A549 (cell line): ENCODE measurements at regions not wholly inside any gene's neighbourhood (a gene's known extent, or its start where the extent isn't known, plus 50 kb on each side); places are given as distances from the start of the nearest gene placed in this dataset.

Experiments
- BHLHE40 ChIP-seq: IDR thresholded peaks from 2 replicates; pipeline ENCODE4 v1.6.1; 2012; ENCODE audit warnings: low read depth, low read length, inconsistent platforms
- HOXA7 ChIP-seq: fragments of 250-450 bp; sonication (Bioruptor Pico); IDR thresholded peaks from 2 replicates; pipeline ENCODE4 v1.5.0; 2020; ENCODE audit warnings: mild to moderate bottlenecking, moderate library complexity
- JUN ChIP-seq, 2 experiments: fragments of >200 bp; sonication (Bioruptor Twin); formaldehyde crosslinking; IDR thresholded peaks; 2 replicates in 1 of 2; 3 replicates in 1 of 2; pipeline ENCODE4 v1.6.1; 2016 to 2017
- PHF8 ChIP-seq: fragments of 200-600 bp; sonication (generic); IDR thresholded peaks from 2 replicates; pipeline ENCODE4 v1.6.1; 2016; ENCODE audit warnings: low read depth, mild to moderate bottlenecking, antibody characterized with exemption, moderate library complexity, borderline replicate concordance
- POLR2A ChIP-seq: IDR thresholded peaks from 2 replicates; pipeline ENCODE4 v1.6.1; 2012; ENCODE audit warnings: mild to moderate bottlenecking, low read length
- RCOR1 ChIP-seq: fragments of 150-350 bp; IDR thresholded peaks from 2 replicates; pipeline ENCODE4 v1.6.1; 2014; ENCODE audit warnings: antibody characterized with exemption, low read length, low read depth
- SREBF2 ChIP-seq: fragments of 450-650 bp; IDR thresholded peaks from 2 replicates; pipeline ENCODE4 v1.6.1; 2014; ENCODE audit warnings: mild to moderate bottlenecking, moderate library complexity
- ZNF302 ChIP-seq: fragments of 250-450 bp; sonication (Bioruptor Pico); IDR thresholded peaks from 2 replicates; pipeline ENCODE4 v1.9.0; 2021; ENCODE audit warnings: inconsistent platforms, mild to moderate bottlenecking, moderate library complexity
- TF ChIP-seq, protein P1 (sequence below): fragments of >200 bp; sonication (Bioruptor Twin); formaldehyde crosslinking; IDR thresholded peaks from 3 replicates; pipeline ENCODE4 v1.5.1; 2016
- TF ChIP-seq, protein P2 (sequence below): fragments of 450-650 bp; IDR thresholded peaks from 2 replicates; pipeline ENCODE4 v1.6.1; 2014; ENCODE audit warnings: antibody characterized with exemption
- TF ChIP-seq, protein P3 (sequence below): fragments of 200-600 bp; sonication (generic); IDR thresholded peaks from 2 replicates; pipeline ENCODE4 v1.6.1; 2016; ENCODE audit warnings: antibody characterized with exemption, mild to moderate bottlenecking, moderate library complexity

DNA sequence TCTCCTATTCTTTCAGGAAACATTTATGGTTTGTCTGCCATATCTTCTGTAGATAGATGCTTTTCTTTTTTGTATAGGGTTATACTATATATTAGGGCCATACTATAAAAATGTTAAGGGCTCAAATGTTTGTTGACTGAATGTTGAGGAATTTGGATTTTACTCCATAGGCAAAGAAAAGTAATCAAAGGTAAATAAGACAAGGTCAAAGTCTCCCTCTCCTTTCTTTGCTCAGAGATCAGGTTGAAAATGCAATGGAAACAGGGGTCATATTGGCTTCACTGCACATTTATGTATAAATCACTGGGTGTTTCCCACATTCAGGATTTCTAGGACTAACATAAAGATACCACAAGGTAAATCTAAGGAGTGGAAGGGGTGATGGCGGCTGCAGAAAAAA lies 291.4 kb upstream of the FZD8 start:
- TF ChIP-seq, protein P1, sequence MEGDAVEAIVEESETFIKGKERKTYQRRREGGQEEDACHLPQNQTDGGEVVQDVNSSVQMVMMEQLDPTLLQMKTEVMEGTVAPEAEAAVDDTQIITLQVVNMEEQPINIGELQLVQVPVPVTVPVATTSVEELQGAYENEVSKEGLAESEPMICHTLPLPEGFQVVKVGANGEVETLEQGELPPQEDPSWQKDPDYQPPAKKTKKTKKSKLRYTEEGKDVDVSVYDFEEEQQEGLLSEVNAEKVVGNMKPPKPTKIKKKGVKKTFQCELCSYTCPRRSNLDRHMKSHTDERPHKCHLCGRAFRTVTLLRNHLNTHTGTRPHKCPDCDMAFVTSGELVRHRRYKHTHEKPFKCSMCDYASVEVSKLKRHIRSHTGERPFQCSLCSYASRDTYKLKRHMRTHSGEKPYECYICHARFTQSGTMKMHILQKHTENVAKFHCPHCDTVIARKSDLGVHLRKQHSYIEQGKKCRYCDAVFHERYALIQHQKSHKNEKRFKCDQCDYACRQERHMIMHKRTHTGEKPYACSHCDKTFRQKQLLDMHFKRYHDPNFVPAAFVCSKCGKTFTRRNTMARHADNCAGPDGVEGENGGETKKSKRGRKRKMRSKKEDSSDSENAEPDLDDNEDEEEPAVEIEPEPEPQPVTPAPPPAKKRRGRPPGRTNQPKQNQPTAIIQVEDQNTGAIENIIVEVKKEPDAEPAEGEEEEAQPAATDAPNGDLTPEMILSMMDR: no peak
- TF ChIP-seq ZNF302 (CRISPR knock-in tag) (no peak), PHF8 (no peak), HOXA7 (no peak), POLR2A (no peak), BHLHE40 (no peak), RCOR1 (no peak), SREBF2 (no peak), JUN (IDR thresholded peaks at IDR 0.05) (no peak)
- TF ChIP-seq, protein P2, sequence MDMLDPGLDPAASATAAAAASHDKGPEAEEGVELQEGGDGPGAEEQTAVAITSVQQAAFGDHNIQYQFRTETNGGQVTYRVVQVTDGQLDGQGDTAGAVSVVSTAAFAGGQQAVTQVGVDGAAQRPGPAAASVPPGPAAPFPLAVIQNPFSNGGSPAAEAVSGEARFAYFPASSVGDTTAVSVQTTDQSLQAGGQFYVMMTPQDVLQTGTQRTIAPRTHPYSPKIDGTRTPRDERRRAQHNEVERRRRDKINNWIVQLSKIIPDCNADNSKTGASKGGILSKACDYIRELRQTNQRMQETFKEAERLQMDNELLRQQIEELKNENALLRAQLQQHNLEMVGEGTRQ: no peak
- TF ChIP-seq, protein P3, sequence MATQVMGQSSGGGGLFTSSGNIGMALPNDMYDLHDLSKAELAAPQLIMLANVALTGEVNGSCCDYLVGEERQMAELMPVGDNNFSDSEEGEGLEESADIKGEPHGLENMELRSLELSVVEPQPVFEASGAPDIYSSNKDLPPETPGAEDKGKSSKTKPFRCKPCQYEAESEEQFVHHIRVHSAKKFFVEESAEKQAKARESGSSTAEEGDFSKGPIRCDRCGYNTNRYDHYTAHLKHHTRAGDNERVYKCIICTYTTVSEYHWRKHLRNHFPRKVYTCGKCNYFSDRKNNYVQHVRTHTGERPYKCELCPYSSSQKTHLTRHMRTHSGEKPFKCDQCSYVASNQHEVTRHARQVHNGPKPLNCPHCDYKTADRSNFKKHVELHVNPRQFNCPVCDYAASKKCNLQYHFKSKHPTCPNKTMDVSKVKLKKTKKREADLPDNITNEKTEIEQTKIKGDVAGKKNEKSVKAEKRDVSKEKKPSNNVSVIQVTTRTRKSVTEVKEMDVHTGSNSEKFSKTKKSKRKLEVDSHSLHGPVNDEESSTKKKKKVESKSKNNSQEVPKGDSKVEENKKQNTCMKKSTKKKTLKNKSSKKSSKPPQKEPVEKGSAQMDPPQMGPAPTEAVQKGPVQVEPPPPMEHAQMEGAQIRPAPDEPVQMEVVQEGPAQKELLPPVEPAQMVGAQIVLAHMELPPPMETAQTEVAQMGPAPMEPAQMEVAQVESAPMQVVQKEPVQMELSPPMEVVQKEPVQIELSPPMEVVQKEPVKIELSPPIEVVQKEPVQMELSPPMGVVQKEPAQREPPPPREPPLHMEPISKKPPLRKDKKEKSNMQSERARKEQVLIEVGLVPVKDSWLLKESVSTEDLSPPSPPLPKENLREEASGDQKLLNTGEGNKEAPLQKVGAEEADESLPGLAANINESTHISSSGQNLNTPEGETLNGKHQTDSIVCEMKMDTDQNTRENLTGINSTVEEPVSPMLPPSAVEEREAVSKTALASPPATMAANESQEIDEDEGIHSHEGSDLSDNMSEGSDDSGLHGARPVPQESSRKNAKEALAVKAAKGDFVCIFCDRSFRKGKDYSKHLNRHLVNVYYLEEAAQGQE: no peak
